ENCODE measurements at regions not wholly inside any gene's neighbourhood (a gene's known extent, or its start where the extent isn't known, plus 50 kb on each side); places are given as distances from the start of the nearest gene placed in this dataset.
"Not testable (repeated sequence)": the region's sequence is repeated elsewhere in the genome, so short reads cannot be mapped to it uniquely, and the experiment has no call there.

DNA sequence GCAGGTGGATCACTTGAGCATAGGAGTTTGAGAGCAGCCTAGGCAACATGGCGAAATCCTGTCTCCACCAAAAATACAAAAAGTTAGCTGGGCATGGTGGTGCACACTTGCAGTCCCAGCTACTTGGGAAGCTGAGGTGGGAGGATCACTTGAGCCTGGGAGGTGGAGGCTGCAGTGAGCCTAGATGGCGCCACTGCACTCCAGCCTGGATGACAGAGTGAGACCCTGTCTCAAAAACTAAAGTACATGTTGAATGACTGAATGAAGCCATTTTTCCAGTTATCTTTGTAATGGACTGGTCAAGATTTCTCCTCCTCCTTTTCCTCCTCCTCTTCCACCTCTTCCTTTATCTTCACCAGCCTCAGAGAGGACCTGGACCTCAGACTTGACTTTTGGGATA lies 272.0 kb downstream of the SMAD2 start:
- DNase-seq (no peak), ATAC-seq (ENCODE audit: insufficient read depth, low FRiP score) (no peak)
- Histone ChIP-seq H3K36me3 (ENCODE audit: control insufficient read depth in 4 of 4, insufficient read depth in 4 of 4, low read length in 4 of 4) (no peaks in the 10 kb centered on the region), H3K27ac (ENCODE audit: low read depth in 1 of 2, low read length in 1 of 2) (no peak overlapping the region), H3K27me3 (ENCODE audit: control insufficient read depth in 3 of 3, insufficient read depth in 3 of 3, low read length in 2 of 3) (no peaks in the 10 kb centered on the region), H3K9ac (ENCODE audit: insufficient read depth in 1 of 2, low read length in 2 of 2) (no peak overlapping the region), H3K4me3 (no peak overlapping the region), H3K9me3 (ENCODE audit: control insufficient read depth in 4 of 4, insufficient read depth in 3 of 4, low read length in 3 of 4) (peaks cover 0 to 5% (median 1%) of the 10 kb centered on the region in 4 donors), H3K4me1 (ENCODE audit: control insufficient read depth in 5 of 5, insufficient read depth in 5 of 5, low read length in 5 of 5) (no peaks in the 10 kb centered on the region)
- 81 to 86% methylated on average over 2 of the region's 2 CpGs for WGBS, 2 donors
- TF ChIP-seq, protein P1, sequence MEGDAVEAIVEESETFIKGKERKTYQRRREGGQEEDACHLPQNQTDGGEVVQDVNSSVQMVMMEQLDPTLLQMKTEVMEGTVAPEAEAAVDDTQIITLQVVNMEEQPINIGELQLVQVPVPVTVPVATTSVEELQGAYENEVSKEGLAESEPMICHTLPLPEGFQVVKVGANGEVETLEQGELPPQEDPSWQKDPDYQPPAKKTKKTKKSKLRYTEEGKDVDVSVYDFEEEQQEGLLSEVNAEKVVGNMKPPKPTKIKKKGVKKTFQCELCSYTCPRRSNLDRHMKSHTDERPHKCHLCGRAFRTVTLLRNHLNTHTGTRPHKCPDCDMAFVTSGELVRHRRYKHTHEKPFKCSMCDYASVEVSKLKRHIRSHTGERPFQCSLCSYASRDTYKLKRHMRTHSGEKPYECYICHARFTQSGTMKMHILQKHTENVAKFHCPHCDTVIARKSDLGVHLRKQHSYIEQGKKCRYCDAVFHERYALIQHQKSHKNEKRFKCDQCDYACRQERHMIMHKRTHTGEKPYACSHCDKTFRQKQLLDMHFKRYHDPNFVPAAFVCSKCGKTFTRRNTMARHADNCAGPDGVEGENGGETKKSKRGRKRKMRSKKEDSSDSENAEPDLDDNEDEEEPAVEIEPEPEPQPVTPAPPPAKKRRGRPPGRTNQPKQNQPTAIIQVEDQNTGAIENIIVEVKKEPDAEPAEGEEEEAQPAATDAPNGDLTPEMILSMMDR (IDR thresholded peaks at IDR 0.05; ENCODE audit: control extremely low read depth, extremely low read depth): no peak

DNA sequence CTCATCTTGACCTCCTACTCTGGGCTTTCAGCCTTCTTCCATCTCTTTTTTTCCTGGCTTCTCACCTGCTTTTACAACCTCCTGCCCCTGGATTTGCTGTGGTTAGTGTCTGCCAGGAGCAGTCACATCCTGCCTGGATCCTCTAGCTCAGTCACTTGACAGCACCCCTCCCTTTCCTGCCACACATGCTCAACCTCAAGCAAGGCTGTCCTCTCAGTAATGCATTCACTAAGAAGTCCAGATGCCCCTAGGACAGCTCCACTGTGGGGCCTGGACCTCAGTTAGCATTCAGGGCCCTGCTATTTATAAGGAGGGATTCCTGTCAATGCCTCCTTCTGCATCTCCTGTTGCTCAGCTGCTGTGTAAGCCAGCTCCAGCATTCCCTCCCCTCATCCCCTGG lies 275.5 kb downstream of the SMAD2 start:
- Histone ChIP-seq H3K4me1 (ENCODE audit: control insufficient read depth in 5 of 5, insufficient read depth in 5 of 5, low read length in 5 of 5) (no peaks in the 10 kb centered on the region), H3K27ac (ENCODE audit: low read depth in 1 of 2, low read length in 1 of 2) (no peak overlapping the region), H3K36me3 (ENCODE audit: control insufficient read depth in 4 of 4, insufficient read depth in 4 of 4, low read length in 4 of 4) (no peaks in the 10 kb centered on the region), H3K9ac (ENCODE audit: insufficient read depth in 1 of 2, low read length in 2 of 2) (no peak overlapping the region), H3K9me3 (ENCODE audit: control insufficient read depth in 4 of 4, insufficient read depth in 3 of 4, low read length in 3 of 4) (peaks cover 0 to 5% (median 1%) of the 10 kb centered on the region in 4 donors), H3K4me3 (no peak overlapping the region), H3K27me3 (ENCODE audit: control insufficient read depth in 3 of 3, insufficient read depth in 3 of 3, low read length in 2 of 3) (no peaks in the 10 kb centered on the region)
- TF ChIP-seq, protein P1 (IDR thresholded peaks at IDR 0.05; ENCODE audit: control extremely low read depth, extremely low read depth): no peak
- no peak for DNase-seq
- ATAC-seq (ENCODE audit: insufficient read depth, low FRiP score): no peak

DNA sequence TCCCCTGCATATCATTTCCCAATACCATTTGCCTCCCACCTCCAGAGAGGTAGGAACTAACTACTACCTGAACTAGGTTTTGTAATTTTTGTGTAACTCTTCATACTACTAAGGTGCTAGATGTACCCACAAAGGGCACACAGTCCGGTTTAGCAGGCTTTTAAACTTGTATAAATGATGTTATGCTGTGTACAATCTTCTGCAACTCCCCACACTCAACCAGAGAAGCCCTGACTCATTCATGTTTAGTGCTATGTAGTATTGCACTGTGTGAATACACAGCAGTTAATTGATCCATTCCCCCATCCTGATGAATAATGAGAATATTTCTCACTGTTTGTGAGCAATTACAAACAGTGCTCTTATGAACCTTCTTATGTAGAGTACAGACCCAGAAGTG lies 285.6 kb downstream of the SMAD2 start:
- Histone ChIP-seq H3K9ac (ENCODE audit: insufficient read depth in 1 of 2, low read length in 2 of 2) (no peak overlapping the region), H3K36me3 (ENCODE audit: control insufficient read depth in 4 of 4, insufficient read depth in 4 of 4, low read length in 4 of 4) (no peaks in the 10 kb centered on the region), H3K4me3 (no peak overlapping the region), H3K9me3 (ENCODE audit: control insufficient read depth in 4 of 4, insufficient read depth in 3 of 4, low read length in 3 of 4) (peaks cover 0 to 4% (median 0%) of the 10 kb centered on the region in 4 donors), H3K27me3 (ENCODE audit: control insufficient read depth in 3 of 3, insufficient read depth in 3 of 3, low read length in 2 of 3) (no peaks in the 10 kb centered on the region), H3K27ac (ENCODE audit: low read depth in 1 of 2, low read length in 1 of 2) (no peak overlapping the region), H3K4me1 (ENCODE audit: control insufficient read depth in 5 of 5, insufficient read depth in 5 of 5, low read length in 5 of 5) (no peaks in the 10 kb centered on the region)
- DNase-seq (peak in 1 of 3 donors; percentile 2), ATAC-seq (ENCODE audit: insufficient read depth, low FRiP score) (peak; percentile 53)
- TF ChIP-seq, protein P1 (IDR thresholded peaks at IDR 0.05; ENCODE audit: control extremely low read depth, extremely low read depth): no peak
- WGBS, 2 donors: 63 to 71% methylated on average over 1 of the region's 1 CpG

DNA sequence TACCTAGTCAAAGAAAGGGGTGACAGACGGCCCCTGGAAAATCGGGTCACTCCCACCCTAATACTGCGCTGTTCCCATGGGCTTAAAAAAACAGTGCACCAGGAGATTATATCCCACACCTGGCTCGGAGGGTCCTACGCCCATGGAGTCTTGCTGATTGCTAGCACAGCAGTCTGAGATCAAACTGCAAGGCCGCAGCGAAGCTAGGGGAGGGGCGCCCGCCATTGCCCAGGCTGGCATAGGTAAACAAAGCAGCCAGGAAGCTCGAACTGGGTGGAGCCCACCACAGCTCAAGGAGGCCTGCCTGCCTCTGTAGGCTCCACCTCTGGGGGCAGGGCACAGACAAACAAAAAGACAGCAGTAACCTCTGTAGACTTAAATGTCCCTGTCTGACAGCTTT lies 292.9 kb downstream of the SMAD2 start:
- H3K27me3 ChIP-seq (ENCODE audit: control insufficient read depth in 3 of 3, insufficient read depth in 3 of 3, low read length in 2 of 3); H3K36me3 ChIP-seq (ENCODE audit: control insufficient read depth in 4 of 4, insufficient read depth in 4 of 4, low read length in 4 of 4); H3K4me1 ChIP-seq (ENCODE audit: control insufficient read depth in 5 of 5, insufficient read depth in 5 of 5, low read length in 5 of 5); H3K9me3 ChIP-seq (ENCODE audit: control insufficient read depth in 4 of 4, insufficient read depth in 3 of 4, low read length in 3 of 4); H3K27ac ChIP-seq (ENCODE audit: low read depth in 1 of 2, low read length in 1 of 2); H3K4me3 ChIP-seq; DNase-seq; ATAC-seq (ENCODE audit: insufficient read depth, low FRiP score); H3K9ac ChIP-seq (ENCODE audit: insufficient read depth in 1 of 2, low read length in 2 of 2): not testable (repeated sequence)
- WGBS, 2 donors: 85 to 87% methylated on average over 7 to 10 of the region's 10 CpGs

Data from lung (tissue), 11 donors.